Bronchial epithelial cell (primary cell): ENCODE measurements at regions not wholly inside any gene's neighbourhood (a gene's known extent, or its start where the extent isn't known, plus 50 kb on each side); places are given as distances from the start of the nearest gene placed in this dataset.

Experiments used
- DNase-seq: peaks from one replicate; pipeline ENCODE4 v3.0.0-alpha.2; 2010; ENCODE audit warnings: low read depth
- FAIRE-seq: peaks from 2 replicates; lab custom pipeline; 2011; peaks lifted over from hg19 to GRCh38; lab: Jason Lieb, UNC
- H3K27me3 ChIP-seq: 2 replicates; pipeline ENCODE4 v1.5.1; 2011; ENCODE audit warnings: low read length; ENCODE audit not compliant: control insufficient read depth, insufficient read depth
- H3K36me3 ChIP-seq: 2 replicates; pipeline ENCODE4 v1.5.1; 2011; ENCODE audit warnings: low read length; ENCODE audit not compliant: control insufficient read depth, insufficient read depth
- H3K4me3 ChIP-seq: 2 replicates; pipeline ENCODE4 v1.5.1; 2011; ENCODE audit warnings: mild to moderate bottlenecking, low read depth, low read length, control low read depth
- TF ChIP-seq, protein P1 (sequence below): IDR thresholded peaks from 2 replicates; pipeline ENCODE4 v1.5.1; 2011; ENCODE audit warnings: mild to moderate bottlenecking, moderate library complexity, low read length, control low read depth, inconsistent platforms; ENCODE audit not compliant: insufficient read depth, severe bottlenecking

DNA sequence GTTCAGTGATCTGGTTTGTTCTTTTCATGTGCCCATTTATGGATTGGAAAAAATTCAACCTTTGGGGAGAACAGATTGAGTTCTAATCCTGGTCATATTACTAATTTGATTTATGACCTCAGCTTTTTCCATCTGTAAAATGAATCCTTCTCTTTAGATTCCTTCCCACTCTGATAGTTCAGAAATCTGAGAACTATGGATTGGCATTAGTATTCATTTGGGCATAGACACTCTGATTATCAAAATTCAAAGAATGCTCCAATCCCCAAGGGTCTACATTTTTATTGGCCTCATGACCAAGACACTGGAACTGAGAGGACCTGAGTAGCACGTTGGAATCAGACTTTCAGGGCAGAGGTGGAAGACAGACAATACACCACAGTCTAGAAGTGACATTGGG, 405.9 kb upstream of the PAPPA start:
- no peak overlapping the region for H3K4me3 ChIP-seq
- FAIRE-seq (no peak), DNase-seq (no peak)
- TF ChIP-seq, protein P1, sequence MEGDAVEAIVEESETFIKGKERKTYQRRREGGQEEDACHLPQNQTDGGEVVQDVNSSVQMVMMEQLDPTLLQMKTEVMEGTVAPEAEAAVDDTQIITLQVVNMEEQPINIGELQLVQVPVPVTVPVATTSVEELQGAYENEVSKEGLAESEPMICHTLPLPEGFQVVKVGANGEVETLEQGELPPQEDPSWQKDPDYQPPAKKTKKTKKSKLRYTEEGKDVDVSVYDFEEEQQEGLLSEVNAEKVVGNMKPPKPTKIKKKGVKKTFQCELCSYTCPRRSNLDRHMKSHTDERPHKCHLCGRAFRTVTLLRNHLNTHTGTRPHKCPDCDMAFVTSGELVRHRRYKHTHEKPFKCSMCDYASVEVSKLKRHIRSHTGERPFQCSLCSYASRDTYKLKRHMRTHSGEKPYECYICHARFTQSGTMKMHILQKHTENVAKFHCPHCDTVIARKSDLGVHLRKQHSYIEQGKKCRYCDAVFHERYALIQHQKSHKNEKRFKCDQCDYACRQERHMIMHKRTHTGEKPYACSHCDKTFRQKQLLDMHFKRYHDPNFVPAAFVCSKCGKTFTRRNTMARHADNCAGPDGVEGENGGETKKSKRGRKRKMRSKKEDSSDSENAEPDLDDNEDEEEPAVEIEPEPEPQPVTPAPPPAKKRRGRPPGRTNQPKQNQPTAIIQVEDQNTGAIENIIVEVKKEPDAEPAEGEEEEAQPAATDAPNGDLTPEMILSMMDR, result no peak
- H3K27me3 ChIP-seq, result no peaks in the 10 kb centered on the region
- no peaks in the 10 kb centered on the region for H3K36me3 ChIP-seq

DNA sequence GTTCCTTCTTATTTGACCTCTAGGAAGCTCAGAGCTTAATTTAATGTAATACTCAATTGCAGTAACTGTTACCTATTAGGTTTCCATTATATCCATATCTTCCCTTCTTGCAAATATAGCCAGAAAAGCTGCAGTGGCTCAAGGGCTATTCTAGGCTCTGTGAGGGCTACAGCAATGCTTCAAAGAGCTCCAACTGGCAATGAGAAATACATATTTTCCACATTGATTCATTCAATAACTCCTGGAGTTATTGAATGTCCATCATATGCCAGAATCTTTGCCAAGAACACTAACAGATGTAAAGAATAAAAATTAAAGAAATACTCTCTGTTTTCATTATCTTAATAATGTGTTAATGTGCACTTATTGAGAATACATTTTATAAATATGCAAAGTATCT, 396.9 kb upstream of the PAPPA start:
- H3K4me3 ChIP-seq, result no peak overlapping the region
- H3K36me3 ChIP-seq, result no peaks in the 10 kb centered on the region
- DNase-seq (no peak), FAIRE-seq (no peak)
- TF ChIP-seq, protein P1, result no peak
- no peaks in the 10 kb centered on the region for H3K27me3 ChIP-seq

DNA sequence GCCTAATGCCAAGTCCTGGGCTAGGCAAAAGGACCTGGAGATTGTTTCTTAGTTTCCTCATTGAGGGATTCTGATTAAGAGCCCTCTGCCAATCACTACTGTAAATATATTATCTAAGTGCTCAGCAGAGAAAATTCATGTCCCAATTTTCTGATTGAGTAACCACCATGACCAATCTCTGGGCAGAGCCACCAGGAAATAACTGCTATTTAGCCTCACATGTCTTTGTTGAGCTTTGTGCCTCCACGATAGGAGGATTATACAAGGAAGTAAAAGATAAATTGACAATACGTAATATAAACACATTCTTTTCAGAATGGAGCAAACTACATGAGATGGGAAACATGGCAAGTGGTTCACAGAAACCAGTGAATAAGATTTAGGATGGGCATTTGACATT, 396.1 kb upstream of the PAPPA start:
- DNase-seq, result peak; percentile 36
- Histone ChIP-seq H3K27me3 (no peaks in the 10 kb centered on the region), H3K36me3 (no peaks in the 10 kb centered on the region), H3K4me3 (no peak overlapping the region)
- no peak for FAIRE-seq
- TF ChIP-seq, protein P1, result no peak

DNA sequence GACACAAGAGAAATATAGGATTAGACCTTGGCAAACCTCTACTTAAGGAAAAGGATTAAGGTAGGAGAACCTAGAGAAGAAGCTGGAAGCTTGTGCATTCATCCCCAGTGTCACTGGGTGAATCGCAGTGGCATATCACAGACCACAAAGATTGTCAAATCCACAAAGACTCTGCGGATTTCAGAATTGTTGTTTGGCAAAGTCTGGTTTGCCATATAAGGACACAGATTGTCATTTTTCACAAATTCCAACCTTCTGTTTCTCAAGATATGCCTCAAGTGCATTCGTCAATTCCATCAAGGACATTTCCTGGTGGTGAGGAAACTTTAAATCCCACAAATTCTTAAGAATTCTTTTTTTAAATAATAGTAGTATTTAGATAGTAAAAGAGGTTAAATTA, 395.1 kb upstream of the PAPPA start:
- no peaks in the 10 kb centered on the region for H3K27me3 ChIP-seq
- FAIRE-seq, result no peak
- TF ChIP-seq, protein P1, result no peak
- H3K4me3 ChIP-seq, result no peak overlapping the region
- H3K36me3 ChIP-seq, result no peaks in the 10 kb centered on the region
- no peak for DNase-seq

DNA sequence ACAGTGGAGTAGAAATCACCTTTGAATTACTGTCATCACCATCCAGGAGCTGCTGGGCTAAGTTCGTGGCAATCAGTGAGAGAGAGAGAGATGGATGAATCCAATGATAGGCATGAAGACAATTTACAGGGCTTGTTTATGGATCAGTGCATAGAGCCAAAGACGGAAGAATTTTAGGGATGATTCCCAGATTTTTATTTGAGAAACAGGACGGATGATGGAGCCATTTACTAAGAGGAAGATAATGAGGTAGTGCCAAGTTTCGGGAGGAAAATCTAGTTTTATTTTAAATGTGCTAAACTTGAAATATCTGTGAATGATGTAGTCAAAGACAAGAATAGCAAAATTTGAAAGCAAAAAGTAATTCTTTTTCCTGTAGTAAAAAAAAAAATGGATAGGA, 394.2 kb upstream of the PAPPA start:
- Histone ChIP-seq H3K27me3 (no peaks in the 10 kb centered on the region), H3K36me3 (no peaks in the 10 kb centered on the region), H3K4me3 (no peak overlapping the region)
- DNase-seq, result no peak
- FAIRE-seq, result no peak
- TF ChIP-seq, protein P1, result no peak

DNA sequence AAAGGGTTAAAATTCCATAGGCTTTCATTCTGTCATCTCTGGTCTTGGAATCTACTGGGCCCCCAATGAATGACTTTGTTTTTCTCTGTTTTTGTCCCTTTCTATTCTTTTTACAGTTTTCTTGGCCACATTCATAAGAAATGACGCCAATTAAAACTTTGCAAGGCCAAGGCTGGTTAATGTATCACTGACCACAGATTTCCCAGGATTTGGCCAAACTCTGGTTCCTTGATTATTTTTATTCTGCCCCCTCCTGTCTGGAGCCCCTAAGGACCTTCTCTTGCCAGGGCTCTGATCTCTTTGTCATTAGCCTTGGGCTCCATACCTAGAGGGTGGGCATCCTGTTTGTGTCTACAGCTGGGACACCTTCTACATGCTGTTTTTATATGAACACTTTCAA, 388.9 kb upstream of the PAPPA start:
- DNase-seq (no peak), FAIRE-seq (no peak)
- no peaks in the 10 kb centered on the region for H3K27me3 ChIP-seq
- no peak overlapping the region for H3K4me3 ChIP-seq
- no peaks in the 10 kb centered on the region for H3K36me3 ChIP-seq
- TF ChIP-seq, protein P1, result no peak
